Stomach (tissue), 4 donors: ENCODE measurements at regions not wholly inside any gene's neighbourhood (a gene's known extent, or its start where the extent isn't known, plus 50 kb on each side); places are given as distances from the start of the nearest gene placed in this dataset.

Source experiments
- POLR2A ChIP-seq, 4 donors: fragments of 450-650 bp; IDR thresholded peaks; one replicate each; pipeline ENCODE4 v1.6.1; 2016; ENCODE audit warnings: antibody characterized with exemption in 4 of 4, control low read depth in 2 of 4, mild to moderate bottlenecking in 1 of 4, moderate library complexity in 1 of 4
- TF ChIP-seq, protein P1 (sequence below), 7 experiments: fragments of 450-650 bp in 4 of 7; fragments of 200-600 bp in 3 of 7; sonication (generic) in 3 of 7; IDR thresholded peaks; one replicate each; pipeline ENCODE4 v1.5.1; 2016 to 2019; ENCODE audit warnings: antibody characterized with exemption in 7 of 7, control low read depth in 2 of 7, mild to moderate bottlenecking in 1 of 7

DNA sequence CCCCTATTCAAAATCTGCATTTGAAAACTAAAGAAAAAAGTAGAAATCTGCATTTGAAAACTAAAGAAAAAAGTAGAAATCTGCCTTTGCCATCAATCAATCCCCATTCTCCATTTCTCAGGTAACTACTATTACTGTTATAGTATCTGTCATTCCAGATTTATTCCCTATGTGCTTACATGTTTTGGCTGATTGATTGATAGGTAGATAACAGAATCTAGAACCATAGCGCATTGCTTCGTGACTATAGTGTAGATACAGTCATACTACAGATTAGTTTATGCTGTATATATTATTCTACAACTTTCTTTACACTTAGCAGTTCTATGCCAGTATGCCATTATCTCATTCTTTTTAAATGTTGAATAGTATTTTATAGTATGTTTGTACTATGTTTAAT lies 163.0 kb downstream of the SIM1 start:
- TF ChIP-seq, protein P1, sequence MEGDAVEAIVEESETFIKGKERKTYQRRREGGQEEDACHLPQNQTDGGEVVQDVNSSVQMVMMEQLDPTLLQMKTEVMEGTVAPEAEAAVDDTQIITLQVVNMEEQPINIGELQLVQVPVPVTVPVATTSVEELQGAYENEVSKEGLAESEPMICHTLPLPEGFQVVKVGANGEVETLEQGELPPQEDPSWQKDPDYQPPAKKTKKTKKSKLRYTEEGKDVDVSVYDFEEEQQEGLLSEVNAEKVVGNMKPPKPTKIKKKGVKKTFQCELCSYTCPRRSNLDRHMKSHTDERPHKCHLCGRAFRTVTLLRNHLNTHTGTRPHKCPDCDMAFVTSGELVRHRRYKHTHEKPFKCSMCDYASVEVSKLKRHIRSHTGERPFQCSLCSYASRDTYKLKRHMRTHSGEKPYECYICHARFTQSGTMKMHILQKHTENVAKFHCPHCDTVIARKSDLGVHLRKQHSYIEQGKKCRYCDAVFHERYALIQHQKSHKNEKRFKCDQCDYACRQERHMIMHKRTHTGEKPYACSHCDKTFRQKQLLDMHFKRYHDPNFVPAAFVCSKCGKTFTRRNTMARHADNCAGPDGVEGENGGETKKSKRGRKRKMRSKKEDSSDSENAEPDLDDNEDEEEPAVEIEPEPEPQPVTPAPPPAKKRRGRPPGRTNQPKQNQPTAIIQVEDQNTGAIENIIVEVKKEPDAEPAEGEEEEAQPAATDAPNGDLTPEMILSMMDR (IDR thresholded peaks at IDR 0.05): no peak
- no peak for TF ChIP-seq POLR2A (IDR thresholded peaks at IDR 0.05)
